CD4-positive, alpha-beta T cell (primary cell): ENCODE measurements at regions not wholly inside any gene's neighbourhood (a gene's known extent, or its start where the extent isn't known, plus 50 kb on each side); places are given as distances from the start of the nearest gene placed in this dataset.

Experiments used
- ATAC-seq: fragments of 200-7000 bp; cut with Tn5 transposase; one replicate; pipeline ENCODE4 v1.10.0; 2022; ENCODE audit warnings: mild to moderate bottlenecking; ENCODE audit not compliant: poor library complexity
- CTCF ChIA-PET: fragments of 350-600 bp; sonication (Branson Sonifier 250); formaldehyde crosslinking; loops from one replicate; lab custom pipeline; 2021; ENCODE audit warnings: antibody characterized with exemption, inconsistent platforms; lab: Charles Lee
- POLR2A ChIA-PET: fragments of 350-600 bp; sonication (Branson Sonifier 250); formaldehyde crosslinking; loops from one replicate; lab custom pipeline; 2021; ENCODE audit warnings: antibody characterized with exemption, inconsistent platforms; lab: Charles Lee
- DNase-seq, 14 experiments: peaks; one replicate each; pipeline ENCODE4 v3.0.0-alpha.2; 2013 to 2020; ENCODE audit warnings: mixed read lengths in 2 of 14
- H3K27ac ChIP-seq, 2 donors: one replicate each; pipeline versions ENCODE4 v1.5.1 to v1.7.0; 2013; ENCODE audit warnings: low read length in 2 of 2, low read depth in 1 of 2, mild to moderate bottlenecking in 1 of 2
- H3K27me3 ChIP-seq, 2 experiments: 1 replicate in 1 of 2; 2 replicates in 1 of 2; pipeline versions ENCODE4 v1.6.1 to v1.7.0; 2013; ENCODE audit warnings: low read length in 2 of 2, control low read depth in 1 of 2, mild to moderate bottlenecking in 1 of 2, moderate library complexity in 1 of 2; ENCODE audit not compliant: insufficient read depth in 2 of 2, control insufficient read depth in 1 of 2
- H3K36me3 ChIP-seq: one replicate; pipeline ENCODE4 v1.6.1; 2013; ENCODE audit warnings: low read length, control low read depth; ENCODE audit not compliant: insufficient read depth
- H3K4me1 ChIP-seq: one replicate; pipeline ENCODE4 v1.6.1; 2013; ENCODE audit warnings: low read length, control low read depth; ENCODE audit not compliant: insufficient read depth
- H3K4me3 ChIP-seq: one replicate; pipeline ENCODE4 v1.5.1; 2013; ENCODE audit warnings: mild to moderate bottlenecking, low read length, moderate library complexity
- H3K9me3 ChIP-seq, 2 experiments: 1 replicate in 1 of 2; 2 replicates in 1 of 2; pipeline versions ENCODE4 v1.6.1 to v1.7.0; 2013; ENCODE audit warnings: low read length in 2 of 2, mild to moderate bottlenecking in 2 of 2, control low read depth in 1 of 2, moderate library complexity in 1 of 2; ENCODE audit not compliant: control insufficient read depth in 1 of 2, insufficient read depth in 1 of 2
- H3K27ac Mint-ChIP-seq: one replicate; pipeline ENCODE4 v1.8.0; 2020; ENCODE audit warnings: mixed read lengths
- H3K27me3 Mint-ChIP-seq: one replicate; pipeline ENCODE4 v1.8.0; 2021; ENCODE audit warnings: mixed read lengths
- H3K36me3 Mint-ChIP-seq: one replicate; pipeline ENCODE4 v1.8.0; 2021; ENCODE audit warnings: low read depth, mixed read lengths
- H3K4me1 Mint-ChIP-seq: one replicate; pipeline ENCODE4 v1.8.0; 2021; ENCODE audit warnings: low read depth, mixed read lengths
- H3K4me3 Mint-ChIP-seq: one replicate; pipeline ENCODE4 v1.8.0; 2020; ENCODE audit warnings: mild to moderate bottlenecking, mixed read lengths
- H3K9me3 Mint-ChIP-seq: one replicate; pipeline ENCODE4 v1.8.0; 2020; ENCODE audit warnings: mixed read lengths
- CTCF ChIP-seq: fragments of 200-600 bp; IDR thresholded peaks from one replicate; pipeline ENCODE4 v1.8.0; 2022; ENCODE audit warnings: antibody characterized with exemption, mild to moderate bottlenecking
- intact Hi-C, 2 experiments: fragments of 100-400 bp; cut with DNase I in 1 of 2; cut with micrococcal nuclease in 1 of 2; formaldehyde crosslinking; loops; one replicate each; pipeline versions ENCODE4 v1.15.1 to v1.9.0; 2023 to 2025; cut with DNase I, micrococcal nuclease

- ChIA-PET POLR2A (no interaction called here), CTCF (no interaction called here)
- Histone ChIP-seq H3K27ac (no peak overlapping the region), H3K4me1 (no peaks in the 10 kb centered on the region), H3K36me3 (no peaks in the 10 kb centered on the region), H3K9me3 (peaks cover 12 to 25% of the 10 kb centered on the region in 2 experiments), H3K4me3 (no peak overlapping the region), H3K27me3 (no peaks in the 10 kb centered on the region)
- no peaks in the 10 kb centered on the region for H3K4me1 Mint-ChIP-seq
- no peak for TF ChIP-seq CTCF
- H3K9me3 Mint-ChIP-seq, result peaks cover 10% of the 10 kb centered on the region
- no peaks in the 10 kb centered on the region for H3K27me3 Mint-ChIP-seq
- intact Hi-C loops, result no loop called here
- H3K36me3 Mint-ChIP-seq, result no peaks in the 10 kb centered on the region
- ATAC-seq, result no peak
- DNase-seq, result no peak
- no peak overlapping the region for H3K4me3 Mint-ChIP-seq
- no peak overlapping the region for H3K27ac Mint-ChIP-seq
These were observed 1353.4 kb upstream of the WWC1 start for GRCh38 chr5:166938071-166938470.

DNA sequence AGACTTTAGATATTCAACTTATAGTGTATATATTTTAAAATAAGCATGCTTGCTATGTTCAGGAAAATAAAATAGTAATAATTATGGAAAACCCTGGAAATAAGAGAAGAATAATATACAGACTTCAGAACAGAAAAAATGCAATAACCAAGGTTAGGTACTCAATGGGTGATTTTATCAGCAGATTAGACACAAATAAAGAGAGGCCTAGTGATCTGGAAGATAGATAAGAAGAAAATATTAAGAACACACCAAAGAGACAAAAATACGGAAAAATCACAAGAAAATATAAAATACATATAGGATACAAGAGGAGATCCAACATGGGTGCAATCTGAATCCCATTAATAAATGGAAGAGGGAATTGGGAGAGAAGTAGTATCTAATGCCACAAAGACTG is 1348.5 kb upstream of the WWC1 start:
- H3K27ac ChIP-seq, result no peak overlapping the region
- peaks cover 6 to 17% of the 10 kb centered on the region in 2 experiments for H3K9me3 ChIP-seq
- POLR2A ChIA-PET, result no interaction called here
- DNase-seq (no peak), ATAC-seq (no peak)
- no peak overlapping the region for H3K4me3 Mint-ChIP-seq
- no peaks in the 10 kb centered on the region for H3K27me3 Mint-ChIP-seq
- TF ChIP-seq CTCF, result no peak
- H3K4me1 ChIP-seq, result no peaks in the 10 kb centered on the region
- H3K9me3 Mint-ChIP-seq, result peaks cover 10% of the 10 kb centered on the region
- no peaks in the 10 kb centered on the region for H3K27me3 ChIP-seq
- CTCF ChIA-PET, result no interaction called here
- intact Hi-C loops, result no loop called here
- no peak overlapping the region for H3K4me3 ChIP-seq
- H3K4me1 Mint-ChIP-seq, result no peaks in the 10 kb centered on the region
- H3K27ac Mint-ChIP-seq, result no peak overlapping the region
- no peaks in the 10 kb centered on the region for H3K36me3 ChIP-seq
- no peaks in the 10 kb centered on the region for H3K36me3 Mint-ChIP-seq

GRCh38 chr5:166947045-166947444 is 1344.4 kb upstream of the WWC1 start:
- Histone ChIP-seq H3K27me3 (no peaks in the 10 kb centered on the region), H3K4me1 (no peaks in the 10 kb centered on the region), H3K9me3 (peaks cover 6 to 9% of the 10 kb centered on the region in 2 experiments), H3K4me3 (no peak overlapping the region), H3K27ac (no peak overlapping the region), H3K36me3 (no peaks in the 10 kb centered on the region)
- no peaks in the 10 kb centered on the region for H3K4me1 Mint-ChIP-seq
- H3K27ac Mint-ChIP-seq, result no peak overlapping the region
- H3K27me3 Mint-ChIP-seq, result no peaks in the 10 kb centered on the region
- no peak overlapping the region for H3K4me3 Mint-ChIP-seq
- intact Hi-C loops, result no loop called here
- CTCF ChIA-PET, result interaction anchor here (0.7 to 1.1 kb wide), 2 partner anchors 12 to 510 kb away, joined by 3 read pairs; no protein-coding TSS in a partner anchor
- DNase-seq, result no peak
- ATAC-seq, result no peak
- H3K36me3 Mint-ChIP-seq, result no peaks in the 10 kb centered on the region
- no peak for TF ChIP-seq CTCF
- peaks cover 5% of the 10 kb centered on the region for H3K9me3 Mint-ChIP-seq
- POLR2A ChIA-PET, result no interaction called here
